DMS 273 treated with DMSO at 0.1 percent for 48 hours (cell line): ENCODE measurements at regions not wholly inside any gene's neighbourhood (a gene's known extent, or its start where the extent isn't known, plus 50 kb on each side); places are given as distances from the start of the nearest gene placed in this dataset.
"Not testable (repeated sequence)": the region's sequence is repeated elsewhere in the genome, so short reads cannot be mapped to it uniquely, and the experiment has no call there.

Experiments
- DNase-seq: peaks from one replicate; lab custom pipeline; 2025; lab: John Stamatoyannopoulos, UW

GRCh38 chr5:14942212-14942611 is 70.6 kb upstream of the ANKH start:
- DNase-seq: no peak

- DNase-seq: no peak
These were observed 65.7 kb upstream of the ANKH start for GRCh38 chr5:14937254-14937653.

- DNase-seq: no peak
These were observed 65.0 kb upstream of the ANKH start for GRCh38 chr5:14936588-14936987.

- DNase-seq: no peak
These were observed 63.8 kb upstream of the ANKH start for GRCh38 chr5:14935341-14935740.

GRCh38 chr5:14932902-14933469 is 61.4 kb upstream of the ANKH start:
- no peak for DNase-seq

- no peak for DNase-seq
These were observed 58.9 kb upstream of the ANKH start for GRCh38 chr5:14930486-14930885.

- DNase-seq: no peak
These were observed 57.9 kb upstream of the ANKH start for GRCh38 chr5:14929293-14930065.

GRCh38 chr5:14928661-14929060 is 57.1 kb upstream of the ANKH start:
- no peak for DNase-seq

- DNase-seq: no peak
These were observed 53.7 kb upstream of the ANKH start for GRCh38 chr5:14925326-14925725.

- not testable (repeated sequence) for DNase-seq
These were observed 51.4 kb upstream of the ANKH start for GRCh38 chr5:14922952-14923351.

GRCh38 chr5:14922456-14922855 is 50.9 kb upstream of the ANKH start:
- no peak for DNase-seq
